ENCODE measurements at regions not wholly inside any gene's neighbourhood (a gene's known extent, or its start where the extent isn't known, plus 50 kb on each side); places are given as distances from the start of the nearest gene placed in this dataset.

- TF ChIP-seq EP300 (IDR thresholded peaks at IDR 0.05; ENCODE audit: borderline replicate concordance) (no peak), TEAD4 (IDR thresholded peaks at IDR 0.05) (no peak), RAD21 (IDR thresholded peaks at IDR 0.05; ENCODE audit: low read depth) (no peak), CREB1 (IDR thresholded peaks at IDR 0.05; ENCODE audit: low read depth) (no peak), USF1 (IDR thresholded peaks at IDR 0.05) (no peak), TAF1 (IDR thresholded peaks at IDR 0.05; ENCODE audit: low read depth) (no peak), NFIC (IDR thresholded peaks at IDR 0.05) (no peak), YY1 (IDR thresholded peaks at IDR 0.05; ENCODE audit: low read depth) (no peak), REST (IDR thresholded peaks at IDR 0.05; ENCODE audit: low read depth) (no peak), MAX (IDR thresholded peaks at IDR 0.05) (no peak), CEBPB (IDR thresholded peaks at IDR 0.05) (no peak), EGR1 (IDR thresholded peaks at IDR 0.05) (no peak), FOXM1 (IDR thresholded peaks at IDR 0.05; ENCODE audit: borderline replicate concordance, low read depth) (no peak), ZBTB7A (IDR thresholded peaks at IDR 0.05; ENCODE audit: low read depth) (no peak), TCF12 (IDR thresholded peaks at IDR 0.05; ENCODE audit: low read depth) (no peak)
Measured at GRCh38 chr20:53760025-53760441, 166.4 kb upstream of the ZNF217 start.

- TF ChIP-seq CEBPB (IDR thresholded peaks at IDR 0.05): no peak
- no peak for TF ChIP-seq NFIC (IDR thresholded peaks at IDR 0.05)
- TF ChIP-seq EP300 (IDR thresholded peaks at IDR 0.05; ENCODE audit: borderline replicate concordance): no peak
- no peak for TF ChIP-seq TEAD4 (IDR thresholded peaks at IDR 0.05)
- TF ChIP-seq RAD21 (IDR thresholded peaks at IDR 0.05; ENCODE audit: low read depth): no peak
- TF ChIP-seq REST (IDR thresholded peaks at IDR 0.05; ENCODE audit: low read depth): no peak
- TF ChIP-seq TAF1 (IDR thresholded peaks at IDR 0.05; ENCODE audit: low read depth): no peak
- TF ChIP-seq USF1 (IDR thresholded peaks at IDR 0.05): no peak
- no peak for TF ChIP-seq CREB1 (IDR thresholded peaks at IDR 0.05; ENCODE audit: low read depth)
Measured at GRCh38 chr20:53757472-53757913, 163.9 kb upstream of the ZNF217 start.

GRCh38 chr20:53755733-53756531 is 162.3 kb upstream of the ZNF217 start:
- TF ChIP-seq USF1 (IDR thresholded peaks at IDR 0.05): no peak

GRCh38 chr20:53753880-53754459 is 160.3 kb upstream of the ZNF217 start:
- TF ChIP-seq TAF1 (IDR thresholded peaks at IDR 0.05; ENCODE audit: low read depth) (no peak), MAX (IDR thresholded peaks at IDR 0.05) (no peak), TCF12 (IDR thresholded peaks at IDR 0.05; ENCODE audit: low read depth) (no peak), ZBTB7A (IDR thresholded peaks at IDR 0.05; ENCODE audit: low read depth) (no peak), CEBPB (IDR thresholded peaks at IDR 0.05) (no peak), CREB1 (IDR thresholded peaks at IDR 0.05; ENCODE audit: low read depth) (no peak), FOXM1 (IDR thresholded peaks at IDR 0.05; ENCODE audit: borderline replicate concordance, low read depth) (no peak)

- TF ChIP-seq ZBTB7A (IDR thresholded peaks at IDR 0.05; ENCODE audit: low read depth) (no peak), NFIC (IDR thresholded peaks at IDR 0.05) (0 out of 2 replicates have a peak, but pooled peaks have one; percentile 29)
Measured at GRCh38 chr20:53752971-53753879, 159.6 kb upstream of the ZNF217 start.

All from Ishikawa (cell line).